ENCODE measurements at regions not wholly inside any gene's neighbourhood (a gene's known extent, or its start where the extent isn't known, plus 50 kb on each side); places are given as distances from the start of the nearest gene placed in this dataset.

DNA sequence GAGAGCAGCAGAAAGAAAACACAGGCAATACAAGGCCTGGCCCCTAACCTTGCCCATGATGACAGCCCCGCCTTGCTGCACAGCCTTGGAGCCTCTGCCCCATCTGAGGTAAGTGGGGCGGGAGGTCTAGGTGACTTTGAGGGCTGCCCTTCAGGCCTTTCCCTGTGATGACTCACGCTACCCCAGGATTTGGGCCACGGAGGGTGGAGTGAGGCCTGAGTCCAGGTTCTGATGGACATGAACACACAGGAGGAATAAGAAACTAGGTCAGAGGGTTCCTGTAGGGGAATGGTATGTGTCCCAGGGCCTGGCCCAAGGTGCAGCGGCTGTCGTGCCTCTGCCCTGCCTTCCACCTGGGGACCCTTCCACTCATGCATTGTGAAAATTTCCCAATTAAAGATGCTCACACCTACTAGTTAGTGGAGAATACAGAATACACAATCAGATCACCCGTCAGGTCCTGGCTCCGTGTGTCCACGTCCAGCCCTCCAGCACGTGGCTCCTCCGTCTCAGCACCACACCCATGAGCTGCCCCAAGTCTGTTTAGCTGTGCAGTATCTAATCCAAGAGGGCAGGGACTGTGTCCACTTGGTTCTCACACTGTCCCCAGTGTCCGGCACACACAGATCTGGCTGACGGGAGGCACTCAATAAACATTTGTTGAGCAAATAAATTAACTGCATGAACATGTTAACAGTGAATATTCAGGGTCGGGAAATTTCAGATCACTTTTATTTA, 111.0 kb downstream of the CHST1 start:
- peaks cover 6% of the 10 kb centered on the region for H3K4me1 Mint-ChIP-seq
- TF ChIP-seq, protein P1, sequence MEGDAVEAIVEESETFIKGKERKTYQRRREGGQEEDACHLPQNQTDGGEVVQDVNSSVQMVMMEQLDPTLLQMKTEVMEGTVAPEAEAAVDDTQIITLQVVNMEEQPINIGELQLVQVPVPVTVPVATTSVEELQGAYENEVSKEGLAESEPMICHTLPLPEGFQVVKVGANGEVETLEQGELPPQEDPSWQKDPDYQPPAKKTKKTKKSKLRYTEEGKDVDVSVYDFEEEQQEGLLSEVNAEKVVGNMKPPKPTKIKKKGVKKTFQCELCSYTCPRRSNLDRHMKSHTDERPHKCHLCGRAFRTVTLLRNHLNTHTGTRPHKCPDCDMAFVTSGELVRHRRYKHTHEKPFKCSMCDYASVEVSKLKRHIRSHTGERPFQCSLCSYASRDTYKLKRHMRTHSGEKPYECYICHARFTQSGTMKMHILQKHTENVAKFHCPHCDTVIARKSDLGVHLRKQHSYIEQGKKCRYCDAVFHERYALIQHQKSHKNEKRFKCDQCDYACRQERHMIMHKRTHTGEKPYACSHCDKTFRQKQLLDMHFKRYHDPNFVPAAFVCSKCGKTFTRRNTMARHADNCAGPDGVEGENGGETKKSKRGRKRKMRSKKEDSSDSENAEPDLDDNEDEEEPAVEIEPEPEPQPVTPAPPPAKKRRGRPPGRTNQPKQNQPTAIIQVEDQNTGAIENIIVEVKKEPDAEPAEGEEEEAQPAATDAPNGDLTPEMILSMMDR (conservative IDR thresholded peaks at IDR 0.05): no peak
- H3K4me3 Mint-ChIP-seq: no peak overlapping the region
- no peaks in the 10 kb centered on the region for H3K36me3 Mint-ChIP-seq (ENCODE audit: low read depth)
- no peak overlapping the region for H3K27ac Mint-ChIP-seq (ENCODE audit: unreplicated experiment)
- H3K27me3 Mint-ChIP-seq (ENCODE audit: low read depth): no peaks in the 10 kb centered on the region
- DNase-seq (ENCODE audit: low read depth, low spot score): no peak
- no peaks in the 10 kb centered on the region for H3K9me3 Mint-ChIP-seq

- no peak overlapping the region for H3K4me3 Mint-ChIP-seq
- no peaks in the 10 kb centered on the region for H3K9me3 Mint-ChIP-seq
- DNase-seq (ENCODE audit: low read depth, low spot score): no peak
- H3K27me3 Mint-ChIP-seq (ENCODE audit: low read depth): no peaks in the 10 kb centered on the region
- peaks cover 6% of the 10 kb centered on the region for H3K4me1 Mint-ChIP-seq
- TF ChIP-seq, protein P1 (conservative IDR thresholded peaks at IDR 0.05): no peak
- H3K36me3 Mint-ChIP-seq (ENCODE audit: low read depth): no peaks in the 10 kb centered on the region
- H3K27ac Mint-ChIP-seq (ENCODE audit: unreplicated experiment): no peak overlapping the region
These were observed 112.0 kb downstream of the CHST1 start for GRCh38 chr11:45553383-45553936.

DNA sequence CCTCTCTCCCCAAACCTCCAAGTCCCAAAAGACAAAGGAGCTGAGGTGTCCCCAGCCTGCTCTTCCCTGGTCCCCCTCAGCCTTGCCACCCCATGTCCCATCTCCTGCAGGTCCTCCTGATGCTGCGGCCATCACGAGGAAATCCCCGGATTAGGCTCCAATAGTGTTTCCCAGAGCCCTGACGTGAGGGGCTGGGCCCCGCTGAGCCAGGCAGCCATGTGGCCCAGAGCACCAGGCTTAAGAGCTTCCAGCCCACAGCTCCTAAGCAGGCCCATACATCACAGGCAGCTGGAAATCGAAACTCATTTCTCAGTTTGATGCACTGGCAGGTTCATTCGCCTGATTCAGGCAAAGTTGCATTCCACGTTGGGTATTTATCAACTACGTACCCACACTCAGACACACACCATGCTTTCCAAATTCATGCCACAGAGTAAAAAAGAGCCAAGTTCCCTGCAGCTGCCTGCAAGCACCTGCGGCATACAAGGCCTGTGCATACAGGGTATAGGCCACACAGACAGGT, 114.2 kb downstream of the CHST1 start:
- Mint-ChIP-seq H3K27me3 (ENCODE audit: low read depth) (peaks cover 5% of the 10 kb centered on the region), H3K4me1 (no peaks in the 10 kb centered on the region), H3K27ac (ENCODE audit: unreplicated experiment) (no peak overlapping the region), H3K9me3 (no peaks in the 10 kb centered on the region), H3K36me3 (ENCODE audit: low read depth) (no peaks in the 10 kb centered on the region), H3K4me3 (no peak overlapping the region)
- TF ChIP-seq, protein P1 (conservative IDR thresholded peaks at IDR 0.05): no peak
- DNase-seq (ENCODE audit: low read depth, low spot score): no peak

DNA sequence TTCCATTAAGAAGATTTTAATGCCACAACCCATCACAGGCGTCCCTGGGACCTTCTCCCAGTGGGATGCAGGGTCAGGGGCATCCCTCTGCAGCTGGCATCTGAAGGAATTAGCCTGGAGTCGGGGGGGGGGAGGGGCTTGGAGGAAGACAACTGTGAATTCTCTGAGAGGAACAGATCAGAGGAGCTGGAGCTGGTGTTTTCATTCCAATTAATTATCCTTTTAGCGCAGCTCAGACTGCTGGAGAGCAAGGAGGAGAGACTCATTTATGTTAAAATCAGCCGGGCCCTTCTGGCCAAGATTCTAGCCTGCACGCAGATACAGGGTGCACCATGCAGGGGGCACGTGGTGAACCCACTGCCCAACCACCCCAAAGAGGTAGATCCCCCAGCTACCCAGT, 116.2 kb downstream of the CHST1 start:
- no peaks in the 10 kb centered on the region for H3K36me3 Mint-ChIP-seq (ENCODE audit: low read depth)
- no peak for DNase-seq (ENCODE audit: low read depth, low spot score)
- H3K27me3 Mint-ChIP-seq (ENCODE audit: low read depth): peaks cover 12% of the 10 kb centered on the region
- TF ChIP-seq, protein P1 (conservative IDR thresholded peaks at IDR 0.05): no peak
- no peak overlapping the region for H3K27ac Mint-ChIP-seq (ENCODE audit: unreplicated experiment)
- H3K9me3 Mint-ChIP-seq: no peaks in the 10 kb centered on the region
- H3K4me3 Mint-ChIP-seq: no peak overlapping the region
- H3K4me1 Mint-ChIP-seq: no peaks in the 10 kb centered on the region

GRCh38 chr11:45546366-45546765, 119.1 kb downstream of the CHST1 start:
- H3K4me1 Mint-ChIP-seq: no peaks in the 10 kb centered on the region
- no peak for DNase-seq (ENCODE audit: low read depth, low spot score)
- H3K4me3 Mint-ChIP-seq: no peak overlapping the region
- TF ChIP-seq, protein P1 (conservative IDR thresholded peaks at IDR 0.05): no peak
- H3K9me3 Mint-ChIP-seq: no peaks in the 10 kb centered on the region
- no peak overlapping the region for H3K27ac Mint-ChIP-seq (ENCODE audit: unreplicated experiment)
- peaks cover 32% of the 10 kb centered on the region for H3K27me3 Mint-ChIP-seq (ENCODE audit: low read depth)
- no peaks in the 10 kb centered on the region for H3K36me3 Mint-ChIP-seq (ENCODE audit: low read depth)
